Activated CD4-positive, alpha-beta T cell treated with anti-CD3 and anti-CD28 coated beads for 48 hours (primary cell): ENCODE measurements at regions not wholly inside any gene's neighbourhood (a gene's known extent, or its start where the extent isn't known, plus 50 kb on each side); places are given as distances from the start of the nearest gene placed in this dataset.
"Not testable (repeated sequence)": the region's sequence is repeated elsewhere in the genome, so short reads cannot be mapped to it uniquely, and the experiment has no call there.

Experiments used
- DNase-seq: peaks from one replicate; pipeline ENCODE4 v3.0.0-alpha.2; 2020

GRCh38 chr3:15851735-15852134 lies 54.0 kb upstream of the ANKRD28 start:
- no peak for DNase-seq

GRCh38 chr3:15858547-15859506 lies 61.0 kb upstream of the ANKRD28 start:
- DNase-seq: peak; percentile 76

DNA sequence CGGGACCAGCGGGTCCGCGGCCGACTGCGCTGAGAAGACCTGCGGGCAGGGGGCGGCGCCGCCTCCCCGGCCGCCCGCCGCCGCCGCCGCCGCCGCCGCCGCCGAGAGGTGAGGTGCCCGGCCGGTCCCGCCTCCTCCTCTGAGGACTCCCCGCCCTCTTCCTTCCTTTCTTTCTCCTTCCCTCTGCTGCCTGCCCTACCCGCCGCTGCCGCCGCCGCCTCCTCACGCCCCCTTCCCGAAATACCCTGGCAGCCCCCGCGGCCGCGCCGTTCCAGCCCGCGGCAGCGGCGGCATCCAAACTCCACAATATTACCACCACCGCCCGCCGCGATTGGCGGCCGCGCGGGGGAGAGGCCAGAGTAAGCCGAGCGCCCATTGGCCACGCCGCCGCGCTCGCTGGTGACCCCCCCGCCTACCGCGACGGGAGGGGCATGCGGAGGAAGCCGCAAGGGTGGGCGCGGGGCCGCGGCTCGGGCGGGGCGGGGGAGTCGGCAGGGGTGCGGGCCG lies 61.8 kb upstream of the ANKRD28 start:
- peak; percentile 82 for DNase-seq

DNA sequence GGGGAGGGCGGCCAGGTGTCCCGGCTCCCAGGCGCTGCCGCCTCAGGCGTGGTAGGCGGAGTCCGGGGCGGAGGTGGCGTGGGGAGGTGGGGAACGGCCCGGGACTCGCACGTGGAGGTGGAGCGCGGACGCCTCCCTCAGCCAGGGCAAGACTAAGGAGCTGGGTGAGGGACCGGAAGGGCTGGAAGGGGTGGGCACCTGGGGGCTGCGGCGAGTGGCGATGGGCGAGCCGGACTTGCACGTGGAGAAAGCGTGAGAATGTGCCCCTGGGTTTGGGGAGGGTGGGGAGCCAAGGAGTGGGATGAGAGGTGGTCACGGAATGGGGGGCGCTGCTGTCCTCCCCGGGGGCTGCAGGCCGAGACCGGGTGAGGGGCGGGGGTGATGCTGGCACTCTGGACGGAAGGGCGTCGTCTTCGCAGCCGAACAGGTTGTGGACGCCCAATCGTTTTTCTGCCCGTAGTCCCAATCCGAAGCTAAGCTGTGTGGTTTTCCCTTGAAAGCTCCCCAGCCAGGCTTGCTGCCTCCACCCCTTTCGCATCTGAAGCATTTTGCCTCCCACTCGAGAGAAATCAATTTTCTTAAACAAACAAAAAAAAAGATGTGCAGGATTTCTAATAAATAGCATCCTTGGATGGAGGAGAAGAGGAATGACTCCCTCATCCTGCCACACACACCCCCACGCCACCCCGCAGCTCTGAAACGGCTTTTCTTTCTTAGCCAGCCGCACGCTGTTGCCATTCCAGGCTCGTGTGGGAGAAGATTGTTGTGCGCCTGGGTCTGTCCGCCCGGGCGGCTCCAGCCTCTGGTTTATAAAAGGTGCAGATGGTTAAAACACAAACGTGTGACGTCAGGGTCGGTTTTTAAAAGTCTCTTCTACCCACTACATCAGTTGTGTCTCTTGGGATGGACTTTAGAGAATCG lies 62.5 kb upstream of the ANKRD28 start:
- peak; percentile 71 for DNase-seq

- no peak for DNase-seq
Observed at GRCh38 chr3:15861163-15861562, 63.4 kb upstream of the ANKRD28 start.

DNA sequence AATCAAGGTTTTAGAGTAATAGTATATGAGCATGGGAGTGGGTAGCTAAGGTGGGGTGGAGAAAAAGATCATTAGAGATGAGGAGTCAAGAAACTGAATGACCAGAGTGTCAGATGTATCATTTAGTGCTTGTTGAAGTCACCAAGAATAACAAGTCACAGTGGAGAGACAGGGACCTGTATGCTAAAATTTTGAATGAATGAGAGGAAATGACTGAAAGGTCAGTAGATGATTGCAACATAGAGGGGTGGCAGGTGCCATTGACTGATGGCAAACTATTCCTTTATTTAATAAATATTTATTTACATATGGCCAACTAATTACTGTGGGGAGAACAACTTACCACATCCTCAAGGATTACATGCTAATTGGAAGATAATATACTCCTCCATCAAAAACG lies 75.0 kb upstream of the ANKRD28 start:
- no peak for DNase-seq

DNA sequence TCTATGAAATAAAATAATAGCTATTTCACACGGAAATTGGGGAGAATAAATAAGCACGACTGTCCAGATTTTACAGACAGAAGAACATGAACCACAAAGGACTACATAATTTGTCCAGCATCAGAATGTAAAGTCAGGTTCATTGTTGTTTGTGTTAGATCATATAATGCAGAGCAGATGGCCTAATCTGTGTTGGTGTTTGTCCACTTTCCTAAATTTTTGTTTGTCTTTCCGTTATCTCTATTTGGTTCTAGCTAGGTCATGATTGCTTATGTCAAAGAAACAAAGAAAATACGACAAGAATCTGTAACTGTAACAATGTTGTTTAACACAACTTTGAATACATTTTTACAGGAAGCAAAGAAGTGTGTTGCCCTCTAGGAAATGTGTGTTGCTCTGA lies 75.6 kb upstream of the ANKRD28 start:
- no peak for DNase-seq

- DNase-seq: no peak
Observed at GRCh38 chr3:15875016-15875689, 77.4 kb upstream of the ANKRD28 start.

DNA sequence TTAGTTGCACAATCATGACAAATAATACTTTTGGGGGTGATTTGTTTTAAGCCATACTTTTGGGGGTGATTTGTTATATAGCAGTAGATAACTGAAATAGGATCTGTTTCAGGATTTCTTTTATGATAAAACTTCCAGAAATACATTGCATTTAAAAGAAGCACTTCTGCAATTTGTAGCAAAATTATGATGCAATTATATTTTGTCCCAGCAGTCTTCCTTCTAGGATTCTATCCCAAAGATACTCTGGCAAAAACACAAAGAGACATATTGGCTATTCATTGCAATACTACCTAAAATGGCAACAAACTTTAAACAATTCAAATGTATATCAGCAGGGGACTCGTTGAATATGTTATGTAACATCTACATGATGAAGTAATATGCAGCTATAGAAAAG lies 78.9 kb upstream of the ANKRD28 start:
- no peak for DNase-seq

- no peak for DNase-seq
Observed at GRCh38 chr3:15877813-15878212, 80.0 kb upstream of the ANKRD28 start.

DNA sequence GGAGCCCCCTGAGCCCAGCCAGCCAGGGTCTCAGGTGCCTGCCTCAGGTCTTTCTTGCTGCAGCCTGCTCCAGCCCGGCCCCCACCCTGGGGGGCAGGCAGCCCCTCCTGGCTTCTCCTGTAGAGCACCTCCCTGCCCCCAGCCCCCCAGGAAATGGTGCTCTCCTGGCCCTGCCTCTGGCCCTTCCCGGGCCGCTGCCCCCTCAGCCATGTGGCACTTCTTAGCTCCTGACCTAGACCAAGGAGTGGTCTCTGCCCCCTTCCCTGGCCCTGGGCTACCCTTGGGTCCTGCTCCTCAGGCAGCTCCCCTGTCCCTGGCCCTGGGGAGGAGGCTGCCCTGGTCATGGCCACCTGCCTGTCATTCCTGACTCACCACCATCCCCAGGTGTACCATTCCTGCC lies 82.0 kb upstream of the ANKRD28 start:
- DNase-seq: not testable (repeated sequence)

DNA sequence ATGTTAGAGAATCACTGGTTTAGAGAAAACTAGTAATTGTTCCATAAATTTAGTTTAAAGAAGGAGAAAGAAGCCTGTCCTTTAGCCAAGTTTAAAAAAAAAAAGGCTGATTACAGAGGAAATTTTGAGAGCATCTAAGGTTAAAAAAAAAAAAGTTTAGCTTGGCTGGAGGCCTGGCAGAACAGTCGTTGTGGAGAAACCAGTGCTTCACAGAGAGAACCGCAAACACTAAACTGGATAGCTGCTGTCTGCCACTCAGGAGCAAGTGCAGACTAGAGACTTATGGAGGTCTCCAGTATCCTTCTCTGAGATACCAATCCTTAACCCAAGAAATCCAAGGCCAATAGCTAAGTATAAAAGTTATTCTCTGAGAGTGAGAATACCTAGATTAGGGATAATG lies 84.8 kb upstream of the ANKRD28 start:
- no peak for DNase-seq

- DNase-seq: no peak
Observed at GRCh38 chr3:15884132-15884531, 86.4 kb upstream of the ANKRD28 start.

DNA sequence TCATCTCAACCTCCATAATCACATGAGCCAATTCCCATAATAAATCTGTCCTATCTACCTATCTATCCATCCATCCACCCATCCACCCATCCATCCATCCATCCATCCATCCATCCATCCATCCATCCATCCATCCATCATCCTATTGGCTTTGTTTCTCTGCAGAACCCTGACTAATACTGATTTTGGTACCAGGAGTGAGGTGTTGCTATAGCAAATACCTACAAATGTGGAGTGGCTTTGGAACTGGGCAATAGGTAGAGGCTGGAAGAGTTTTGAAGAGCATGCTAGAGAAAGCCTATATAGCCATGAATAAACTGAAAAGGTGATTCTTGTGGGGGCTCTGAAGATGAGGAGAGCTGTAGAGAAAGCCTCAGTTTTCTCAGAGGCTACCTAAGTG lies 88.7 kb upstream of the ANKRD28 start:
- no peak for DNase-seq

GRCh38 chr3:15887261-15887660 lies 89.5 kb upstream of the ANKRD28 start:
- no peak for DNase-seq

DNA sequence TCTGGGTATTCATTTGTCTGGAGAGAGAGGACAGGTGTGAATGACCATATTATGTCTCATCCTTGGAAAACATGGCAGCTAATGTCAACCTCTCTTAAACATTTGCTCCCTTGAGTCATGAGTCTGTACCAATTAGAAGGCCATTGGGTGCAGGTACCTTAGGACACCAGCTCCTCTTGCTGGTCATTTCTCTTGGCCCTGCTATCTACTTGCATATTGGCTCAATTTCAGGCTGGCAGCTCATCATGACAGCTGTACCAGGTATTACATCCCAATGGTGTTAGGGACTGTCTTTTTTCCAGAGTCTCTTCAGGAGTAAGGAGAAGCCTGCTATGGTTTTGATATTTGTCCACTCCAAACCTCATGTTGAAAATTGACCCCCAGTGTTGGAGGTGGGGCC lies 92.2 kb upstream of the ANKRD28 start:
- DNase-seq: no peak

DNA sequence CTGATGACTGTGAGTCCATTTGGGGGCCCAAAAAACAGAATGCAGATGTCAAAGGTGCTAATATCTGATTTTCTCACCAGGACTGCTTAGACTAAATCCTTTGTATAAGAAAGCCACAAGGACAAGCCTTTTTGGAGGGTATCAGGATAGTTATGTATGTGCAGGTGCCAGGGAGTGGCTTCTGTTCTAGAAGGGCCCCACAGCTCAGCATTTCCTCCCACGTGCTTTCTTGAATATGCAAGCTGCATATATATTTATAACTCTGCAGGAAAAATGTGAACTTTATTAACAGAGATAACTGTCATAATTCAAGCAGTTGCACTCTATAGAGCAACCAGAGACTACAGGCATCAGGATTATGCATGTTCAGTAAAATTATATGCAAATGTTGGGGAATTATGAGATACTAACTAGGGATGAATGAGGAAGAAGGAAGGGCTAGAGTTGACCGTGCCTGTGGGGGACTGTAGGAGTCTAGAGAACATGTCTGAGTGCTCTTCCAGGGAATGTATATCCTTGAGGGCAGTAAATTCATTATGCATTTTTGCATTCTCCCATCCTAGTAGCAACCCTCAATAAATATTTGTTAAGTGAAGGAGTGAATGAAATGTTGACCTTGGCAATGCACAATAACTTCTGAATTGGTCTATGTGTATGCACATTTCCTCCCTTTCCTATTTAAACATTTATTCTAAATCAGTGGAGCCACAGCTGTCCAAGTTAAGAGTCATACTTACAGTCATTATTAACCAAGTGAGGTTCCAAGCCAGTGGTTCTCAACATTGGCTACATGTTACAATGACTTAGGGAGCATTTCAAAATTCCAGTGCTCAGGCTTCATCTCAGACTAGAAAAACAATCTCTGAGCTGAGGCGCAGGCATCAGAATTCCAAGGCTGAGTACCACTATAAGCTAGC lies 94.8 kb upstream of the ANKRD28 start:
- no peak for DNase-seq

DNA sequence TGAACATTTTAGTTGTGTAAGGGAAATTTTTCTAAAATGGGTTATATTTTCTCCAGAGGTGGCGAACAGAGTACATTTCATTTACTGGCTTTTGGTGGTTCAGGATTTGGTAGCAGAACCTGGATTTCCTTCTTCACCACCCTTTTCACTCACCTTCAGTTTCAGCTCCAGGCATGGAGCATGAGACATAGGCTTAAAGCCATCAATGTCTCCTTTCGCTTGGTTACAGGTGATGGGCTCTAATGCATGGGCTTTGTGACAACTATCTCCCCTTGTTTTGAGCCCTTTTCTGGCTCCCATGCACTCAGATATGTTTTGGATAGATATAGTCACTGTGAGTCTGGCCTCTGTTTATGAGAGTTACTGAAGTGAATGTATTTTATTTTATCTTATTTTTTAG lies 96.6 kb upstream of the ANKRD28 start:
- no peak for DNase-seq

- DNase-seq: no peak
Observed at GRCh38 chr3:15896500-15896899, 98.7 kb upstream of the ANKRD28 start.

DNA sequence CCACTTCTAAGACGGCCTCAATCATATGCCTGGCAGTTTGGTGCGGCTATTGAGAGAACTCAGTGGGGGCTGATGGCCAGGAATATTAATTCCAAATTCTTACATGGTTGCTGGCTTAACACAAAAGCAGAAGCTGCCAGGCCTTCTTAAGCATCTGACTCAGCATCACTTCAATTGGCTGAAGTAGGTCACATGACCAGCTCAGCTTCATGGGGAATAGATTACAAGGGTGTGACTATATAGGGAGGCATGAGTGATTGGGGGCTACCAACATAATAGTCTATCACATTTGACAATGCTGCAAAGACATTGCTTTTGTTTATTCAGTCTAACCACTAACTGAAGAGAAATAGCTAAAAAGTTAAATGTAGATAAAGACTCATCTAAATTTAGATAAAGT lies 101.6 kb upstream of the ANKRD28 start:
- DNase-seq: no peak

GRCh38 chr3:15903164-15903563 lies 105.4 kb upstream of the ANKRD28 start:
- DNase-seq: no peak
